NCI-H526 (cell line): ENCODE measurements at regions not wholly inside any gene's neighbourhood (a gene's known extent, or its start where the extent isn't known, plus 50 kb on each side); places are given as distances from the start of the nearest gene placed in this dataset.
A peak's percentile ranks its signal among the peaks of the same experiment; 100 is the strongest.

Source experiments
- DNase-seq, 2 experiments: peaks; one replicate each; lab custom pipeline; 2025; lab: John Stamatoyannopoulos, UW

DNA sequence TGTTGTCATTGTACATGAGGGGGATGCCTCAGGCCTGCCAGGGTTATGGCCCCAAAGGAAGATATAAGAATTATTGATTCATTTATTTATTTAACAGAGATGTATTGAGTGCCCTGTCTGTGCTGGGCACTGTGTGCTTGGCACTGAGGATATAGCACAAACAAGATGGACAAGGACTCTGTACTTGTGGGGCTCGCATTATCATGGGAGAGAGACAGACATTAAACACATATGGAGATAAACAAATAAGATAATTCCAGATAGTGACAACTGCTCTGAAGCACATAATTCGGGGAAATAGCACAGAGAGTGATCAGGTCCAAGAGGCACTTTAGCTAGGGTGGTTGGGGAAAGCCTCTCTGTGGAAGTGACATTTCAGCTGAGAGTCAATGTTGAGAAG is 119.8 kb upstream of the ARHGAP20 start:
- no peak for DNase-seq

DNA sequence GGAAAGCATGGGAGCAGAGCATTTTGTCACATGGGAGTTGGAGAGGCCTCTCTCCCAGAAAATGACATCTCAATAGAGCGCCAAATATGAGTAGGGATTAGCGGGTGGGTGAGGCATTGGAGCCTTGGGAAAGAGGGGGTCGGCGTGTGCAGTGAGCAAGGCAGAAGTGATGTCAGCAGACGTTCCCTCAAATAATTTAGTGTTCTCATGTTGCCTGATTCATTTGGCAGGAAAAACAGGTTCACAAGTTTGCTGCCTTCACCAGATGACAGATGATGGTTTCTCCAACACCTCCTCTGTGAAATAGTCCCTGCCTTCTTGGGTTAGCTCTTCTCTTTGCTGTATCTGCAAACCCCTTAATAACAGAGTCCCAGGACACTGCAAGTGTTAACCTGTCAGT is 118.5 kb upstream of the ARHGAP20 start:
- no peak for DNase-seq

DNA sequence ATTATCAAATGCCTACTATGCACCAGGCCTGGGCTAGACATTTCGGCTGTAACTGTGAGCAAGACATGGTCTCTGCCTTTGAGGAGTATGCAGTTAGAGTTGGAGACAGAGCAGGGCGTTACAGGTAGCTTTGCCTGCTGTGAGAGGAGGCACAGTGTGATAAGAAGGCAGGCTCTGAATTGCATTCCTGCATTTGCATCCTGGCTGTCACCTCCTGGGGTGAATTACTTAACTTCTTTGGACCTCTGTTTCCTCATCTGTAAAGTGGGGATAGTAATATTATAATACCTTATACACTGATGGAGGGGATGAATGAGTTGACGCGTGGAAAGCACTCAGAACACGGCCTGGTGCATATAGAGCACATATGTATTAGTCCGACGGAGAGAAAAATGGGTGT is 118.1 kb upstream of the ARHGAP20 start:
- DNase-seq, result no peak

DNA sequence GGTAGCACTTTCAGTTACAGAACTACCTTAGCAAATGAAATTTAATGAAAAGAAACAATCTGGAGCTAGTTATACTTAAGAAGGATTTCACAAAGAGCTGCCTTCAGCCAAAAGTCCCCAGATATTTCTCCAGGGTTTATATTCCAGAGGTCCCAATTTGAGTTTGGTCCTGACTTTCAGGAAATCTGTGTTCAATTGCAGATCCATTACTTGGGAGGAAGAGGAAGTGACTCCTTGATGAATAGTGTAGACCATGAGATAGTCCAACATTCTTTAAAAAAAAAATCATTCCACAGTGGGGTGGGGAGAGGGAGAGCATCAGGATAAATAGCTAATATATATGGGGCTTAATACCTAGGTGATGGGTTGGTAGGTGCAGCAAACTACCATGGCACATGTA is 117.6 kb upstream of the ARHGAP20 start:
- DNase-seq, result no peak

- no peak for DNase-seq
These were observed 115.8 kb upstream of the ARHGAP20 start for GRCh38 chr11:110828086-110828485.

GRCh38 chr11:110827276-110827675 is 115.0 kb upstream of the ARHGAP20 start:
- no peak for DNase-seq

DNA sequence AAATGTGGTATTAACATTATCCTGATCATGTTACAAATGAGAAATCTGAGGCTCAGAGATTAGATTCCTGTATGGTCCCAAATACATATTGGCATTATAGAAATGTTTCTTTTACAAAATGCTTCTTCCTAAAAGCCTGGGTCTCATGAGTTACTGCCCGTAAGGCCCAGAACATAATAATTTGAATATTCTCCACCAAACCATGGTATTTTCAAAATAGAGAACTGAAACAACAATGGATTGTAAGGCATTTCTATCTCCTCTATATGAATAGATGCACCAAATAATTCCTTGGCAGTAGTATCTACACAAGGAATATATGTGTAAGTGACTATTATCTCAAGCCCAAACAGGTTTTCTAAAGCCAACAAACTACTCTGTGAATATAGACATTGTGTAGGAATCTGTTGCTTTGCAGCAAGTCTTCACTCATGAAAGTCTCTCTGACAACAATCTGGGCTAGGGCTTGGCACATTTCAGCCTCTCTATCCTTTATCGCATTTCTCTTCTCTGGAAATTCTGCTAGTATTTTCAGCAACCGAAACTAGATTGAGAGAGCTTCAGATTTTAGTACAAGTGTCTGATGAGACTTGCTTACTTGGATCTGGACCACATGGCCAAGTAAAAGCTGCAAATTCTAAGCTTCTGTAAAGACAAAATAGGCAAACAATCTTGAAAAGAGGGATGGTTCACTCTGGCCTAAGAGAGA is 112.8 kb upstream of the ARHGAP20 start:
- DNase-seq, result no peak

DNA sequence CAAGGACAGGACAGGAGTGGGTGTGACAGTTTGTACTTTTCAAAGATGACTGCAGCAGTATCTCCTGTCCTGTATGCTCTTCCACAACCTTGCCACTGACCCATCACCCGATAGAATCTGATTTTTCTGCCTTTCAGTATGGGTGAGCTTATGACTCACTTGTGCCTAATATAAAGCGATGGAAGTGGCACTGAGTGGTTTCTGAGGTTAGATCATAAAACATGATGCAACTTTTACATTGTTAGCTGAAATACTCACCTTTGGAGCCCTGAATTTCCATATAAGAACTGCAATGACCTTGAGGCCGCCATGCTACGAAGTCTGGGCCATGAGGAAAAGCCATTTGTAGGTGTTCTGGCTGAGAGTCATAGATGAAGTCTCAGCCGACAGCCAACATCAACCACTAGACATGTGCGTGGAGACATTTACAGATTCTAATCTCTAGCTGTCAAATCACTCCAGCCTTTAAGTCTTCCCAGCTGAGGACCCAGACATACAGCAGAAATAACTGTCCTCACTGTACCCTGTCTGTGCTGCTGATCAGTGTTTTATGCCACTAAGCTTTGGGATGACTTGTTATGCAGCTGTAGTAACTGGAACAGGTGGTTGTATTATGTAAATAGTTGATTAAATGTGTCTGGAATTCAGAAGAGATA is 105.9 kb upstream of the ARHGAP20 start:
- no peak for DNase-seq

DNA sequence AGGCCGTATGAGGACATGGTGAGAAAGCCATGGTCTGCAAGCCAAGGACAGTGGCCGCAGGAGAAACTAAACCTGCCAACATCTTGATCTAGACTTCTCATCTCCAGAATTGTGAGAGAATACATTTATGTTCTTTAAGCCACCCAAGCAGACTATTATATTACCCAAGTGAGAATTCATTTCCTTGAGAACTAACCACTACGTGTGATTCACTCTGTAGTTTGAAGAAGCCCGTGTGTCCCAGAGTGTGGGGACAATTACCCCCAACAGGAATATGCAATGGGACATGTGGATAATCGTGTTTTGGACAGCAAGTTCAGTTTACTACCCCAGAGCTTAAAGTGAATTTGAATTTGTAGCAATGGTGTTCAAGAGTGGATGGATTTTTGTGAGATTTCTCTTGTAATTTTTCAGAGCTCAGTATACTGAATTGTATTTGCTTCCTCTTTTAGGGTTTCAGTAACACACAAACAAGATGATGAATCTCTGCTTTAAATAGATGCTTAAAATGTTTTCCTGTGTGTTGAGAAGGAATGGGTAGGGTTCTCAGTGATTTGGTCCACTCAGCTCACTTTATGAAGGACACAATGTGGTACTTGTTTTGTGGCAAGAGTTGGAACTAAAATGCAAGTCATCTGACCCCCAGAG is 100.0 kb upstream of the ARHGAP20 start:
- no peak for DNase-seq

DNA sequence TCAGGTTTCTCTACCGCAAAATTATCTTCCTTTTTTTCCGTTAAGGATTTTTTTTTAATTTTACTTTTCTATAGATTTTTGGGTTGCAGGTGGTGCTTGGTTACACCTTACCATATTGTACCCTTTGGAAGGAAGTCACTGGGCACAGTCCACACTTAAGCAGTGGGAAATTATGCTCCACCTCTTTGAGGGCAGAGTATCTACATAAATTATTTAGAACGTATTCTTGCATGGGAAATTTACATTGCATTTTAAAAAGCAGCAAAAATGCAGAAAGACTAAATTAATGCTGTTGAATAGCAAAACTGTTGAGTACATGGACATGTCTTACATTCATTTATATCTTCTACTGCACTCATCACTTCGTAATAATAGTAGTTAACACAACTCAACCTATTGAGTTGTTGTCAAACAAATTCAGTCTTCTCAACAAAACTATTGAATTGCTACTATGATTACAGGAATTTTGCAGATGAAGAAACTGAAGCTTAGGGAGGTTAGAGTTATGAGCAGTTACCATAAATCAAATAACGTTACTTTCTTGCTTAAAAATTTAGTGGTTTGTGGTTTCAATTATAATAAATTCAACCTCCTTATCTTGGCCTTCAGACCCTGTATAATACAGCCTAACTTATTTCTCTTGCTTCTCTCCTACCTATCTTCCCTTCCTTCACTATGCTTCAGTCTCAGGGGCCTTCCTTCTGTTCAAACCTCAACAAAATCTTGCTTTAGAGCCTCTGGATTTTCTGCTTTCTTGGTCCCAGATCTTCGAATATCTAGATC is 97.4 kb upstream of the ARHGAP20 start:
- no peak for DNase-seq

DNA sequence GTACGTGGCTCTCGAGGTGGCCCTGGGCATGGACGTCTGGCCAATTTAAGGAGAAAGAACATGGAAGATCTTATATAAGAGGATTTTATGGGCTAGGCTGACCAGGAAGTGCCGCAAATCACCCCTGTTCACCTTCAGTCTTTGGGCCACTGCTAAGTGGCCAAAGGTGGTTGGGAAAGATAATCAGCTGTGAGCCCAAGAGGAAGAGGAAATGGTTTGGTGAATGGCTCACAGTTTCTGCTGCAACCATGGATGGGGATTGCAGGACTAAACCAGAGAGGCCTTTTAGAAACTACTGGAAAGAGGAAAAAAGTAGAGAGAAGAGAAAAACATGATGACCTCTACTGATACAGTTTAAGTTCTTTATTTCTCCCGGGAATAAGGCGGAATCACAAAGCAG is 96.0 kb upstream of the ARHGAP20 start:
- DNase-seq, result no peak

DNA sequence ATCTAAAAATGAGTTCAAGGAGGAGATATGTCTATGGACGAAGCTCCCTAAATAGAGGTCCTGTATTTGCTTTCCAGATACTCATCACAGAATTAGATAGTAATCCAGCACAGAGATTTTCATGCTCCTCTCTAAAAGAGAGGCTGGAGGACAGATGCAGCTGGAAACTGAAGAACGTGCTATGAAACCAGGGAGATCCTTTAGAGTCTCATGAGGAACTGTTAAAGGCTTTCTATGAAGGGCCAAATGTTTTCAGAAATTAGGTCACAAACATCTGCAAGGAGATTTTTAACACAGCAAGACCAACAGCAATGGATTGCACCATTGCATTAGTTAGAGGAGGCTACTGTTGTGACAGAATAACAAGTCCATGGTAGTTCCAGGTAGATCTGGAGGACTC is 95.6 kb upstream of the ARHGAP20 start:
- DNase-seq, result no peak

- no peak for DNase-seq
These were observed 93.5 kb upstream of the ARHGAP20 start for GRCh38 chr11:110805756-110806155.

DNA sequence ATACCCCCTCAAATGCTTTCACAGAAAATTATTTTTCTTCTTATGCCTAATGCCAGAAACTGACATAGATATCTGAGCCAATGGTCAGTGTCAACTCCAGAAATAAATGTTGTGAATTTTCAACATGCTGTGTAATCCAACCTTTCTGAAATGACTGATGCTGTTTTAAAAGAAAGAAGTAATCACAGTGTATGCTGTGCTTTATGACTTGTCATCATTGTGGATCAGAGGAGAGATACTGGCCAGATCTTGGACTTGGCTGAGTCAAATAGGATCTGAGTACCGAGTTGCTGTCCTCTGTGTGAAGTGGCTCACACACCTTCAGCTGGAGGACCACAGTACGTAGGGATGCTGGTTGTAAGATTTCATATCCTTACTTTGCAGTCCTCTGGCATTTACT is 89.9 kb upstream of the ARHGAP20 start:
- DNase-seq, result no peak

GRCh38 chr11:110801328-110801727 is 89.1 kb upstream of the ARHGAP20 start:
- DNase-seq, result no peak

- peak; percentile 73 to 83 for DNase-seq
These were observed 86.1 kb upstream of the ARHGAP20 start for GRCh38 chr11:110798201-110798900.

DNA sequence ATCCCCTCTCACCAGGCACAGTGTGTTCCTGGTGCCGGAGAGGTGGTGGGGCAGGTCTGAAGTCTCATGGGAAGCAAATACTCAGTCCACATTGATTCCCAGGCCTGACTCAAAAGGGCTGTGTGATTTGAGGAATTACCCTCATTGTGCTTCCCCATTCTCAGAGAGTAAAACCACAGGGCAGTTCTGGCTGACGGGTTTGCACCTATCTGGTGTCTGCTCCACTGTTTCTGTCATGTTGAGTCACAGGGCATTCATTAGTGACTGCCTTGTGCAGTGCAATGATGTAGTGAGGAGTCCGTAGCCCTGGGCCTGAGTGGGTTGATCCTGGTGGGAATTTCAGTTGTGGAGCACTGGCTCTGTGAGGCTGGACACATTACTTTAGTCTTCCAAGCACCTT is 85.2 kb upstream of the ARHGAP20 start:
- DNase-seq, result no peak

DNA sequence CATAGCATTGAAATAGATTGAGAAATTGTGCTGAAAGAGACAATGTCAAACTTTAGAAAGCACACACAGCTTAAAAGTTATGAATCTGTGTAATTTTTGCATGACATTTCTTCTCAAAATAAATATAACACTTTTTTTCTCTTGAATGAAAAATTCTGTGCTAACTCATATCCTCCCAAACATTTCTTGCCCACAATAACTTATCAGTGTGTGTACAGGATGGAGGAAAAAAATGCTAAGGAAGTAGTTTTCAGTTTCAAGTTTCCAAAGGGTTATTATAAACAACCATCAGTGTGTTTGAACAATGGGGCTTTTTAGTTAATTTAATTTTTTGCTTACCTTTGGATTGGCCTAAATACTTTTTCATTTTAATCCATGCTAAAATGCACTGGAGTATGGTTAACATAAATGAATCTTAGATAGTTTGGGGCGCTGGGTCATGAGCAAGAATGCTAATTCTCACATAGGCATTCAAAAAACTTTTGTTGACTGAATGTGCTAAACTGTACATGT is 82.9 kb upstream of the ARHGAP20 start:
- DNase-seq, result no peak

DNA sequence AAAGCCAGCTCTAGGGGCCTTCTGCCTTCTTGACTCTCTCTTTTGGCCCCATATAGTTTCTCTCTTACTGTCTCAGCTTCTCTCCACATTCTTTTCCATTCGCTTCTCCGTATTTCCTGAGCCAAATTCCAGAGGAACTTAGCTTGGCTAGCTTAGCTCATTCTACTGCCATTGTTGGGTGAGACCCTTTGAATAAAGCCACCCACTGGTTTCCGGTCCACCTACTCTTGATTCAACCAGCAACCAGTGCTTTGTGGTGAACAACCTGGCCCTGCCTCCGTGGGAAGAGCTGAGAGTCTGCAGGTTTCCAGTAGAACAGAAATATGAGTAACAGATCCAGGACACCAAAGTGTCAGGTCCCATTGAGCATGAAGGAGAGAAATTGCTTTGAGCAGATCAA is 81.3 kb upstream of the ARHGAP20 start:
- no peak for DNase-seq

DNA sequence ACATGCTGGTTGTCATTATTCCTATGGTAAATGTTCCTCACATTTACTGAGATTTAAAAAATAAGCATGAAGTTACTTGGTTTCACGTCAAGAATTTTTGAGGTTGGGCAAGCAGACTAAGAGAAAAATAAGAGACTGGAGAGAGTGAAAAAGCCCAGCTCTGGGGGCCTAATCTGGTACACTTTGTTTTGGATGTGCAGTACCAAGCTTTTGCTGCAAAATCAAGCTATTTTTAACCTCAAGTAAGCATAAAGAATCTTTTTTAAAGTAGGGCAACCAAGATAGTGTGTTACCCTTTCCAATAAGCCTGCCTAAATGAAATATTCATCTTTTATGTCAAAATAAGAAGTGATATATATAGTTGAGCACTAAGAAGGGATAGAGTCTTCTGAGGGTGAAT is 79.4 kb upstream of the ARHGAP20 start:
- no peak for DNase-seq

- DNase-seq, result no peak
These were observed 75.4 kb upstream of the ARHGAP20 start for GRCh38 chr11:110787680-110788079.
